Posterior vena cava (tissue), 2 donors: ENCODE measurements at regions not wholly inside any gene's neighbourhood (a gene's known extent, or its start where the extent isn't known, plus 50 kb on each side); places are given as distances from the start of the nearest gene placed in this dataset.
"Not testable (repeated sequence)": the region's sequence is repeated elsewhere in the genome, so short reads cannot be mapped to it uniquely, and the experiment has no call there.

Experiments
- DNase-seq: peaks from one replicate; pipeline ENCODE4 v3.0.0-alpha.2; 2020; ENCODE audit warnings: low spot score
- intact Hi-C, 2 donors: fragments of 100-400 bp; cut with DNase I; formaldehyde crosslinking; loops; one replicate each; pipeline versions ENCODE4 v1.14.1 to v1.14.2; 2022 to 2023
- donor health status: DM: yes; HTN: yes; CAD: no.
- donor health status: DM: yes; HTN: yes; CAD: no.

GRCh38 chr6:26270903-26271667 is 93.9 kb upstream of the BTN3A2 start:
- intact Hi-C loops: no loop called here
- DNase-seq: peak; percentile 82

- intact Hi-C loops: no loop called here
- no peak for DNase-seq
These were observed 93.4 kb upstream of the BTN3A2 start for GRCh38 chr6:26271668-26272024.

GRCh38 chr6:26272171-26272637 is 92.8 kb upstream of the BTN3A2 start:
- peak; percentile 86 for DNase-seq
- intact Hi-C loops: no loop called here

- DNase-seq: no peak
- intact Hi-C loops: no loop called here
These were observed 91.1 kb upstream of the BTN3A2 start for GRCh38 chr6:26273673-26274588.

GRCh38 chr6:26275663-26276062 is 89.3 kb upstream of the BTN3A2 start:
- intact Hi-C loops: no loop called here
- DNase-seq: no peak

GRCh38 chr6:26276841-26277648 is 88.0 kb upstream of the BTN3A2 start:
- intact Hi-C loops: no loop called here
- no peak for DNase-seq

- DNase-seq: no peak
- intact Hi-C loops: no loop called here
These were observed 86.5 kb upstream of the BTN3A2 start for GRCh38 chr6:26278536-26278935.

GRCh38 chr6:26279371-26279770 is 85.6 kb upstream of the BTN3A2 start:
- intact Hi-C loops: not testable (repeated sequence)

GRCh38 chr6:26280407-26280806 is 84.6 kb upstream of the BTN3A2 start:
- intact Hi-C loops: no loop called here
- no peak for DNase-seq

More at GRCh38 chr6:26279371-26279770, 85.6 kb upstream of the BTN3A2 start:
- not testable (repeated sequence) for DNase-seq

- intact Hi-C loops: no loop called here
These were observed 80.4 kb upstream of the BTN3A2 start for GRCh38 chr6:26284537-26285142.

GRCh38 chr6:26285143-26286134 is 79.6 kb upstream of the BTN3A2 start:
- intact Hi-C loops: no loop called here
- peak; percentile 98 for DNase-seq

More at GRCh38 chr6:26284537-26285142, 80.4 kb upstream of the BTN3A2 start:
- peak; percentile 91 for DNase-seq

GRCh38 chr6:26286168-26286877 is 78.7 kb upstream of the BTN3A2 start:
- intact Hi-C loops: no loop called here
- DNase-seq: peak; percentile 85

- no peak for DNase-seq
- intact Hi-C loops: no loop called here
These were observed 76.8 kb upstream of the BTN3A2 start for GRCh38 chr6:26288155-26288554.

GRCh38 chr6:26290941-26291340 is 74.1 kb upstream of the BTN3A2 start:
- no peak for DNase-seq
- intact Hi-C loops: no loop called here

- intact Hi-C loops: no loop called here
- DNase-seq: no peak
These were observed 72.3 kb upstream of the BTN3A2 start for GRCh38 chr6:26292709-26293108.

GRCh38 chr6:26294302-26294701 is 70.7 kb upstream of the BTN3A2 start:
- no peak for DNase-seq
- intact Hi-C loops: no loop called here
